PC-9 (cell line): ENCODE measurements at regions not wholly inside any gene's neighbourhood (a gene's known extent, or its start where the extent isn't known, plus 50 kb on each side); places are given as distances from the start of the nearest gene placed in this dataset.

ENCODE experiments used
- CTCF ChIP-seq: fragments of 200-600 bp; sonication (generic); conservative IDR thresholded peaks from 2 replicates; pipeline ENCODE4 v1.6.1; 2017; ENCODE audit warnings: mixed run types, antibody characterized with exemption, mild to moderate bottlenecking, moderate library complexity
- EZH2 ChIP-seq: fragments of 200-600 bp; sonication (generic); IDR thresholded peaks from 2 replicates; pipeline ENCODE4 v1.8.0; 2017; ENCODE audit warnings: antibody characterized with exemption, low read depth

- TF ChIP-seq CTCF: no peak
- no peak for TF ChIP-seq EZH2
Measured at GRCh38 chr3:106337116-106337515, 468.3 kb upstream of the CBLB start.
